HCT116 (cell line): ENCODE measurements at regions not wholly inside any gene's neighbourhood (a gene's known extent, or its start where the extent isn't known, plus 50 kb on each side); places are given as distances from the start of the nearest gene placed in this dataset.

Source experiments
- ATAC-seq: fragments of 200-7000 bp; cut with Tn5 transposase; 2 replicates; pipeline ENCODE4 v1.9.1; 2020; ENCODE audit warnings: mild to moderate bottlenecking, moderate library complexity
- BruUV-seq: library from RNA; stranded (reverse); fragments of 400-500 nt; replicated peaks from 2 replicates; lab custom pipeline; 2021; lab: Mats Ljungman, UMichigan
- CTCF ChIA-PET: fragments of 300-600 bp; sonication (Branson Sonifier 250); formaldehyde crosslinking; loops from one replicate; lab custom pipeline; 2021; ENCODE audit warnings: antibody characterized with exemption; lab: Charles Lee
- POLR2A ChIA-PET: fragments of 300-600, 350-600 bp; sonication (Branson Sonifier 250); formaldehyde crosslinking; loops from one replicate; lab custom pipeline; 2021; ENCODE audit warnings: antibody characterized with exemption; lab: Charles Lee
- RAD21 ChIA-PET, 2 experiments: fragments of 300-600 bp; sonication (Branson Sonifier 250); formaldehyde crosslinking; loops; one replicate each; lab custom pipeline; 2023; ENCODE audit warnings: low total read pairs in 2 of 2; ENCODE audit not compliant: uncharacterized antibody in 2 of 2, unreplicated experiment in 2 of 2, low non-redundant PET in 1 of 2; lab: Charles Lee
- DNase-seq: peaks from one replicate; pipeline ENCODE4 v3.0.0-alpha.2; 2010; ENCODE audit warnings: low read depth, low spot score
- H2AFZ ChIP-seq: fragments of 200-600 bp; shearing (Covaris generic), sonication (generic); 2 replicates; pipeline ENCODE4 v1.6.1; 2017; ENCODE audit warnings: low read depth, mixed run types, mixed read lengths, antibody characterized with exemption, low read length; ENCODE audit not compliant: poor library complexity, severe bottlenecking
- H3K27ac ChIP-seq: 2 replicates; pipeline ENCODE4 v1.5.1; 2012; ENCODE audit warnings: low read depth, low read length
- H3K27me3 ChIP-seq: fragments of 200-600 bp; sonication (generic); 2 replicates; pipeline ENCODE4 v1.6.1; 2016; ENCODE audit warnings: mixed run types, low read length, mixed read lengths; ENCODE audit not compliant: insufficient read depth
- H3K36me3 ChIP-seq, 2 experiments: fragments of 200-500 bp in 1 of 2; fragments of 200-600 bp in 1 of 2; sonication (Bioruptor generic) in 1 of 2; sonication (generic) in 1 of 2; 2 replicates each; pipeline versions ENCODE4 v1.5.1 to v1.6.1; 2014 to 2016; ENCODE audit warnings: low read length in 2 of 2, inconsistent platforms in 1 of 2, mixed read lengths in 1 of 2, mixed run types in 1 of 2; ENCODE audit not compliant: insufficient read depth in 2 of 2, control insufficient read depth in 1 of 2
- H3K4me1 ChIP-seq, 2 experiments: fragments of 200-600 bp in 1 of 2; sonication (generic) in 1 of 2; 2 replicates each; pipeline versions ENCODE4 v1.5.1 to v1.6.1; 2012 to 2017; ENCODE audit warnings: low read length in 2 of 2, inconsistent platforms in 1 of 2, mild to moderate bottlenecking in 1 of 2, mixed read lengths in 1 of 2, mixed run types in 1 of 2, moderate library complexity in 1 of 2; ENCODE audit not compliant: insufficient read depth in 2 of 2, control insufficient read depth in 1 of 2
- H3K4me2 ChIP-seq: fragments of 200-600 bp; sonication (generic); 2 replicates; pipeline ENCODE4 v1.6.1; 2017; ENCODE audit warnings: mixed run types, low read length, mixed read lengths
- H3K4me3 ChIP-seq, 2 experiments: fragments of 200-600 bp in 1 of 2; sonication (generic) in 1 of 2; replicated peaks in 1 of 2; 2 replicates each; pipeline ENCODE4 v1.5.1; 2011 to 2016; ENCODE audit warnings: low read length in 2 of 2, control low read depth in 1 of 2, low read depth in 1 of 2, mild to moderate bottlenecking in 1 of 2, mixed read lengths in 1 of 2, mixed run types in 1 of 2
- H3K79me2 ChIP-seq: fragments of 200-600 bp; sonication (generic); 2 replicates; pipeline ENCODE4 v1.6.1; 2017; ENCODE audit warnings: mild to moderate bottlenecking, mixed run types, low read length, moderate library complexity, mixed read lengths; ENCODE audit not compliant: insufficient read depth
- H3K9ac ChIP-seq: fragments of 200-600 bp; sonication (generic); 2 replicates; pipeline ENCODE4 v1.6.1; 2016; ENCODE audit warnings: low read length, mixed read lengths
- H3K9me2 ChIP-seq: fragments of 200-600 bp; sonication (generic), shearing (Covaris generic); 2 replicates; pipeline ENCODE4 v1.6.1; 2017; ENCODE audit warnings: mixed run types, mild to moderate bottlenecking, moderate library complexity; ENCODE audit not compliant: insufficient read depth
- H3K9me3 ChIP-seq, 2 experiments: fragments of 200-500 bp in 1 of 2; fragments of 200-600 bp in 1 of 2; sonication (Bioruptor generic) in 1 of 2; sonication (generic) in 1 of 2; 2 replicates each; pipeline ENCODE4 v1.6.1; 2014 to 2017; ENCODE audit warnings: low read length in 2 of 2, mixed read lengths in 2 of 2, inconsistent platforms in 1 of 2, low read depth in 1 of 2, mild to moderate bottlenecking in 1 of 2, mixed run types in 1 of 2, moderate library complexity in 1 of 2; ENCODE audit not compliant: control insufficient read depth in 1 of 2, insufficient read depth in 1 of 2
- H4K20me1 ChIP-seq: fragments of 200-600 bp; sonication (generic), shearing (Covaris generic); 2 replicates; pipeline ENCODE4 v1.6.1; 2017; ENCODE audit warnings: mixed run types, mild to moderate bottlenecking, moderate library complexity; ENCODE audit not compliant: insufficient read depth
- CTCF ChIP-seq, 3 experiments: fragments of 200-600 bp in 1 of 3; sonication (generic) in 1 of 3; IDR thresholded peaks in 2 of 3; conservative IDR thresholded peaks in 1 of 3; 2 replicates each; pipeline ENCODE4 v1.5.1; 2012 to 2017; ENCODE audit warnings: low read depth in 2 of 3, low read length in 2 of 3, antibody characterized with exemption in 1 of 3, borderline replicate concordance in 1 of 3, control low read depth in 1 of 3, mild to moderate bottlenecking in 1 of 3, mixed read lengths in 1 of 3, mixed run types in 1 of 3, moderate library complexity in 1 of 3; ENCODE audit not compliant: insufficient read depth in 1 of 3
- EGR1 ChIP-seq: IDR thresholded peaks from 2 replicates; pipeline ENCODE4 v1.6.1; 2012; ENCODE audit warnings: low read depth
- ELF1 ChIP-seq: IDR thresholded peaks from 2 replicates; pipeline ENCODE4 v1.6.1; 2012; ENCODE audit warnings: low read depth, borderline replicate concordance
- JUND ChIP-seq: IDR thresholded peaks from 2 replicates; pipeline ENCODE4 v1.6.1; 2012
- MAX ChIP-seq: IDR thresholded peaks from 2 replicates; pipeline ENCODE4 v1.6.1; 2012
- POLR2A ChIP-seq: IDR thresholded peaks from 2 replicates; pipeline ENCODE4 v1.7.0; 2011; ENCODE audit warnings: borderline replicate concordance; ENCODE audit not compliant: insufficient read depth, insufficient read length; ENCODE audit errors: extremely low read depth
- SIN3A ChIP-seq: IDR thresholded peaks from 2 replicates; pipeline ENCODE4 v1.6.1; 2012; ENCODE audit warnings: low read depth
- SRF ChIP-seq: IDR thresholded peaks from 2 replicates; pipeline ENCODE4 v1.6.1; 2012; ENCODE audit warnings: low read depth
- TCF7L2 ChIP-seq: IDR thresholded peaks from 2 replicates; pipeline ENCODE4 v1.7.0; 2011; ENCODE audit warnings: borderline replicate concordance, inconsistent platforms; ENCODE audit not compliant: insufficient read depth, insufficient read length; ENCODE audit errors: extremely low read depth
- YY1 ChIP-seq: IDR thresholded peaks from 2 replicates; pipeline ENCODE4 v1.6.1; 2011; ENCODE audit warnings: low read length, low read depth, moderate library complexity, mild to moderate bottlenecking; ENCODE audit not compliant: insufficient replicate concordance; ENCODE audit errors: extremely low read depth
- ZNF274 ChIP-seq: fragments of 200-500 bp; sonication (Bioruptor generic); IDR thresholded peaks from 2 replicates; pipeline ENCODE4 v1.6.1; 2014; ENCODE audit warnings: mild to moderate bottlenecking, low read depth, low read length, inconsistent platforms
- intact Hi-C: fragments of 100-400 bp; cut with micrococcal nuclease; formaldehyde crosslinking; loops from 2 replicates; pipeline ENCODE4 v1.10.0; 2022
- TF ChIP-seq, protein P1 (sequence below): IDR thresholded peaks from 2 replicates; pipeline ENCODE4 v1.6.1; 2011; ENCODE audit warnings: mild to moderate bottlenecking, low read length, moderate library complexity; ENCODE audit not compliant: insufficient replicate concordance; ENCODE audit errors: extremely low read depth

- Histone ChIP-seq H3K9me2 (no peaks in the 10 kb centered on the region), H3K27ac (no peak overlapping the region), H3K4me2 (no peak overlapping the region), H4K20me1 (no peaks in the 10 kb centered on the region), H3K4me1 (peaks cover 12 to 16% of the 10 kb centered on the region in 2 experiments), H3K9ac (no peak overlapping the region), H3K79me2 (no peaks in the 10 kb centered on the region), H3K36me3 (no peaks in the 10 kb centered on the region), H3K27me3 (no peaks in the 10 kb centered on the region), H3K9me3 (no peaks in the 10 kb centered on the region), H2AFZ (no peak overlapping the region), H3K4me3 (no peak overlapping the region)
- DNase-seq (no peak), ATAC-seq (no peak)
- TF ChIP-seq YY1, result no peak
- TF ChIP-seq ZNF274, result no peak
- POLR2A ChIA-PET, result no interaction called here
- CTCF ChIA-PET, result no interaction called here
- no TSS peak for BruUV-seq
- RAD21 ChIA-PET, result no interaction called here
- intact Hi-C loops, result no loop called here
Measured at GRCh38 chr11:11709447-11710239, 87.8 kb upstream of the GALNT18 start.

DNA sequence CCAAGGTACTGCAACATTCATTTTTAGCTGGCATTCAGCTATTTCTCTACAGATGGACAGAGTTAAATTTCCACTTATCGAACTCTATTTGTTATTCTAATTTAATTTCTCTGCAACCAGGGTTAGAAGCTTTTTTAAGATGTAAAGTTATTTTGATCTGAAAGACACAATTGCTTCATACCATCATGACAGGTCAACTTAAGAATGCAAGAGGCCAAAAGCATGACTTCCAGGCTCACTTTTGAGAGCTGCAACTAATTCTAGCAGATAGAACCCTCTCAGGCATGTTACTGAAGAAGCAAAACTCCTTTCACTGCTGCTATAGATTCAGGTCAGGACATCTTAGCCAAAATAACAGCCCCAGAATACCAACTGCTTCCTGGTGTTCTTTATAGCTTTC, 86.5 kb upstream of the GALNT18 start:
- Histone ChIP-seq H3K9me2 (no peaks in the 10 kb centered on the region), H4K20me1 (no peaks in the 10 kb centered on the region), H3K9ac (no peak overlapping the region), H3K4me2 (no peak overlapping the region), H3K4me1 (peaks cover 12 to 16% of the 10 kb centered on the region in 2 experiments), H3K27me3 (no peaks in the 10 kb centered on the region), H3K79me2 (no peaks in the 10 kb centered on the region), H3K27ac (no peak overlapping the region), H3K9me3 (no peaks in the 10 kb centered on the region), H3K4me3 (no peak overlapping the region), H3K36me3 (no peaks in the 10 kb centered on the region), H2AFZ (no peak overlapping the region)
- intact Hi-C loops, result no loop called here
- DNase-seq (no peak), ATAC-seq (no peak)
- no peak for TF ChIP-seq JUND
- TF ChIP-seq CTCF (IDR thresholded peaks at IDR 0.05 in 2 of 3, conservative IDR thresholded peaks at IDR 0.05 in 1 of 3; ENCODE audit: borderline replicate concordance in 1 of 3, insufficient read depth in 1 of 3, low read depth in 2 of 3, low read length in 2 of 3), result no peak
- no peak for TF ChIP-seq TCF7L2
- TF ChIP-seq, protein P1, sequence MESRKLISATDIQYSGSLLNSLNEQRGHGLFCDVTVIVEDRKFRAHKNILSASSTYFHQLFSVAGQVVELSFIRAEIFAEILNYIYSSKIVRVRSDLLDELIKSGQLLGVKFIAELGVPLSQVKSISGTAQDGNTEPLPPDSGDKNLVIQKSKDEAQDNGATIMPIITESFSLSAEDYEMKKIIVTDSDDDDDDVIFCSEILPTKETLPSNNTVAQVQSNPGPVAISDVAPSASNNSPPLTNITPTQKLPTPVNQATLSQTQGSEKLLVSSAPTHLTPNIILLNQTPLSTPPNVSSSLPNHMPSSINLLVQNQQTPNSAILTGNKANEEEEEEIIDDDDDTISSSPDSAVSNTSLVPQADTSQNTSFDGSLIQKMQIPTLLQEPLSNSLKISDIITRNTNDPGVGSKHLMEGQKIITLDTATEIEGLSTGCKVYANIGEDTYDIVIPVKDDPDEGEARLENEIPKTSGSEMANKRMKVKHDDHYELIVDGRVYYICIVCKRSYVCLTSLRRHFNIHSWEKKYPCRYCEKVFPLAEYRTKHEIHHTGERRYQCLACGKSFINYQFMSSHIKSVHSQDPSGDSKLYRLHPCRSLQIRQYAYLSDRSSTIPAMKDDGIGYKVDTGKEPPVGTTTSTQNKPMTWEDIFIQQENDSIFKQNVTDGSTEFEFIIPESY, result no peak
- TF ChIP-seq EGR1, result no peak
- TF ChIP-seq ELF1, result no peak
- no peak for TF ChIP-seq ZNF274
- TF ChIP-seq SIN3A, result no peak
- no peak for TF ChIP-seq YY1
- TF ChIP-seq MAX, result no peak
- TF ChIP-seq SRF, result no peak
- TF ChIP-seq POLR2A, result no peak
- ChIA-PET CTCF (no interaction called here), POLR2A (interaction anchor here (0.6 kb wide), 1 partner anchor 211 kb away, joined by 3 read pairs; no protein-coding TSS in a partner anchor), RAD21 (no interaction called here)
- no TSS peak for BruUV-seq
